ENCODE measurements at regions not wholly inside any gene's neighbourhood (a gene's known extent, or its start where the extent isn't known, plus 50 kb on each side); places are given as distances from the start of the nearest gene placed in this dataset.

DNA sequence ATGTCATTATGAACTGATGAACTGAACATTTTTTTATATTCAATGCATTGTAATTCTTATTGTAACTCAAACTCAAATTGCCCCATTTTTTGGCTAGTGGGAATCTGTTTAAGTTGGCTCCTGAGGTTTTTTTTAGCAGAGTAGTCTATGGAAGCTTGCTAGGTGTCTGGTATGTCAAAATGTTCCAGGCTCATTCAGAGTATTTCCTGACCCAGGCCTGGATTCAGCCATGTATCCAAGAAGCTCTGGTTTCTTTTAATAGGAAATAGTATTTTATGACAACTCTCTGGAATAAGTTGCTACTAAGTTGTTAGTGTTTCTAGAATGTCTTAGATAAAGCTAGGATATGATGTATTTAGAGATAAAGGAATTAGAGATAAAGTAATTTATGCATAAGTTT lies 288.0 kb downstream of the ARL4A start:
- no peak overlapping the region for H3K4me3 ChIP-seq (ENCODE audit: low read depth, low read length, poor library complexity, severe bottlenecking)
- no peaks in the 10 kb centered on the region for H3K4me1 ChIP-seq (ENCODE audit: insufficient read depth, low read length, poor library complexity, severe bottlenecking)
- H3K27me3 ChIP-seq (replicated peaks; ENCODE audit: insufficient read depth, low read depth, low read length, poor library complexity) = peaks cover 18% of the 10 kb centered on the region
- ChIA-PET CTCF (no interaction called here), POLR2A (ENCODE audit: low non-redundant PET) (no interaction called here)
- H3K9me3 ChIP-seq (ENCODE audit: low read depth, low read length, poor library complexity, severe bottlenecking) = no peaks in the 10 kb centered on the region
- intact Hi-C loops (cut with micrococcal nuclease; ENCODE audit: unreplicated experiment) = no loop called here
- BruUV-seq (replicated peaks) = no TSS peak
- DNase-seq (ENCODE audit: low spot score) = no peak
- TF ChIP-seq, protein P1, sequence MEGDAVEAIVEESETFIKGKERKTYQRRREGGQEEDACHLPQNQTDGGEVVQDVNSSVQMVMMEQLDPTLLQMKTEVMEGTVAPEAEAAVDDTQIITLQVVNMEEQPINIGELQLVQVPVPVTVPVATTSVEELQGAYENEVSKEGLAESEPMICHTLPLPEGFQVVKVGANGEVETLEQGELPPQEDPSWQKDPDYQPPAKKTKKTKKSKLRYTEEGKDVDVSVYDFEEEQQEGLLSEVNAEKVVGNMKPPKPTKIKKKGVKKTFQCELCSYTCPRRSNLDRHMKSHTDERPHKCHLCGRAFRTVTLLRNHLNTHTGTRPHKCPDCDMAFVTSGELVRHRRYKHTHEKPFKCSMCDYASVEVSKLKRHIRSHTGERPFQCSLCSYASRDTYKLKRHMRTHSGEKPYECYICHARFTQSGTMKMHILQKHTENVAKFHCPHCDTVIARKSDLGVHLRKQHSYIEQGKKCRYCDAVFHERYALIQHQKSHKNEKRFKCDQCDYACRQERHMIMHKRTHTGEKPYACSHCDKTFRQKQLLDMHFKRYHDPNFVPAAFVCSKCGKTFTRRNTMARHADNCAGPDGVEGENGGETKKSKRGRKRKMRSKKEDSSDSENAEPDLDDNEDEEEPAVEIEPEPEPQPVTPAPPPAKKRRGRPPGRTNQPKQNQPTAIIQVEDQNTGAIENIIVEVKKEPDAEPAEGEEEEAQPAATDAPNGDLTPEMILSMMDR (conservative IDR thresholded peaks at IDR 0.05; ENCODE audit: low read depth, low read length) = no peak
- TF ChIP-seq EZH2 (IDR thresholded peaks at IDR 0.05; ENCODE audit: borderline replicate concordance, low read depth, low read length, poor library complexity, severe bottlenecking) = no peak
- H3K36me3 ChIP-seq (ENCODE audit: insufficient read depth, low read length, poor library complexity, severe bottlenecking) = no peaks in the 10 kb centered on the region
- H3K27ac ChIP-seq (ENCODE audit: low read depth, low read length, poor library complexity, severe bottlenecking) = no peak overlapping the region

DNA sequence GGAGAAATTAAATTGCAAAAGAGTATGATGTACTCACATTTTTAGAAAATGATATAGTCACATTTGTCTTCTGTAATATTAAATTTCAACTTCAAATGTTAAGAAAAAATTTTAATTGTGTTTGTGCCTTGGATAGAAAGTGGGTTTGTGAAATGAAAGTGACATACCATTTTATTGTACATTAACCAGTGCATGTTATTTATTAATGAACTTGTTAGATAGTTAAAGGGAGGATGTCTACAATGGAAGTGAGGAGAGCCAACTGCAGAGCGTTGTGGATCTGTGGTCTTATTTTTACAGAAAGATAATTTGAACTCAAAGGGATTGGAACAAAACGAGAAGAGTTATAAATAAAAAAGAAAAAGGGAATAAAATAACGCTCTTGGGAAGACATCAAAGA lies 291.7 kb downstream of the ARL4A start:
- ChIA-PET POLR2A (ENCODE audit: low non-redundant PET) (no interaction called here), CTCF (no interaction called here)
- Histone ChIP-seq H3K27me3 (replicated peaks; ENCODE audit: insufficient read depth, low read depth, low read length, poor library complexity) (peaks cover 29% of the 10 kb centered on the region), H3K27ac (ENCODE audit: low read depth, low read length, poor library complexity, severe bottlenecking) (no peak overlapping the region), H3K9me3 (ENCODE audit: low read depth, low read length, poor library complexity, severe bottlenecking) (no peaks in the 10 kb centered on the region), H3K4me3 (ENCODE audit: low read depth, low read length, poor library complexity, severe bottlenecking) (no peak overlapping the region), H3K36me3 (ENCODE audit: insufficient read depth, low read length, poor library complexity, severe bottlenecking) (no peaks in the 10 kb centered on the region), H3K4me1 (ENCODE audit: insufficient read depth, low read length, poor library complexity, severe bottlenecking) (no peaks in the 10 kb centered on the region)
- no TSS peak for BruUV-seq (replicated peaks)
- TF ChIP-seq, protein P1 (conservative IDR thresholded peaks at IDR 0.05; ENCODE audit: low read depth, low read length) = no peak
- TF ChIP-seq EZH2 (IDR thresholded peaks at IDR 0.05; ENCODE audit: borderline replicate concordance, low read depth, low read length, poor library complexity, severe bottlenecking) = no peak
- DNase-seq (ENCODE audit: low spot score) = no peak
- intact Hi-C loops (cut with micrococcal nuclease; ENCODE audit: unreplicated experiment) = no loop called here

DNA sequence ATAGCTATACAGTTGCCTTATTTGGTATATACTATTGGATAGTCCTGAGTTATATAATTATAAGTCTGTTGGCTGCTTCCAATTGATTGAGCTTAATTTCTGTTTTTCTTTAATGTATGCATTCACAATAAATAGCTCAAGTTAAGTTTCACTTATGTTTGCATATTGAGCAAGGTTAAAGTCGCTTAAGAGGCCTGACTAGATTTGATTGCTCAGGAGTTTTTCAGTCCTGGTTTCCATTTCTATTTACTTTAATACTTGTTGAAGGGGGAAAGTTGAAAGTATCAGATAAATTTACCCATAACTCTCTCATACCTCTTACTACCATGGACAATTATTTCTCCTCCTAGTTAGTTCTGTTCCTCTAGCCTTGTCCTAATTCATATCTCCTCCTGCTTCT lies 294.7 kb downstream of the ARL4A start:
- POLR2A ChIA-PET (ENCODE audit: low non-redundant PET) = no interaction called here
- intact Hi-C loops (cut with micrococcal nuclease; ENCODE audit: unreplicated experiment) = no loop called here
- BruUV-seq (replicated peaks) = no TSS peak
- H3K36me3 ChIP-seq (ENCODE audit: insufficient read depth, low read length, poor library complexity, severe bottlenecking) = no peaks in the 10 kb centered on the region
- DNase-seq (ENCODE audit: low spot score) = no peak
- TF ChIP-seq, protein P1 (conservative IDR thresholded peaks at IDR 0.05; ENCODE audit: low read depth, low read length) = no peak
- TF ChIP-seq EZH2 (IDR thresholded peaks at IDR 0.05; ENCODE audit: borderline replicate concordance, low read depth, low read length, poor library complexity, severe bottlenecking) = no peak
- H3K27me3 ChIP-seq (replicated peaks; ENCODE audit: insufficient read depth, low read depth, low read length, poor library complexity) = peaks cover 54% of the 10 kb centered on the region
- no peaks in the 10 kb centered on the region for H3K9me3 ChIP-seq (ENCODE audit: low read depth, low read length, poor library complexity, severe bottlenecking)
- CTCF ChIA-PET = no interaction called here
- H3K4me3 ChIP-seq (ENCODE audit: low read depth, low read length, poor library complexity, severe bottlenecking) = no peak overlapping the region
- H3K4me1 ChIP-seq (ENCODE audit: insufficient read depth, low read length, poor library complexity, severe bottlenecking) = no peaks in the 10 kb centered on the region
- no peak overlapping the region for H3K27ac ChIP-seq (ENCODE audit: low read depth, low read length, poor library complexity, severe bottlenecking)
